Eye (tissue), 1 donor: ENCODE measurements at regions not wholly inside any gene's neighbourhood (a gene's known extent, or its start where the extent isn't known, plus 50 kb on each side); places are given as distances from the start of the nearest gene placed in this dataset.

Experiments
- DNase-seq: peaks from one replicate; pipeline ENCODE4 v3.0.0-alpha.2; 2015

GRCh38 chrX:13099121-13099520 is 54.7 kb upstream of the FAM9C start:
- no peak for DNase-seq

GRCh38 chrX:13096728-13097127 is 52.3 kb upstream of the FAM9C start:
- DNase-seq, result no peak

- DNase-seq, result peak; percentile 18
Measured at GRCh38 chrX:13094828-13095341, 50.5 kb upstream of the FAM9C start.

- DNase-seq, result no peak
Measured at GRCh38 chrX:13094374-13094773, 50.0 kb upstream of the FAM9C start.
